Inferior parietal cortex (tissue), 1 donor: ENCODE measurements at regions not wholly inside any gene's neighbourhood (a gene's known extent, or its start where the extent isn't known, plus 50 kb on each side); places are given as distances from the start of the nearest gene placed in this dataset.
"Not testable (repeated sequence)": the region's sequence is repeated elsewhere in the genome, so short reads cannot be mapped to it uniquely, and the experiment has no call there.

Experiments used
- DNase-seq: peaks from one replicate; pipeline ENCODE4 v3.0.0-alpha.2; 2016; ENCODE audit errors: extremely low spot score

DNA sequence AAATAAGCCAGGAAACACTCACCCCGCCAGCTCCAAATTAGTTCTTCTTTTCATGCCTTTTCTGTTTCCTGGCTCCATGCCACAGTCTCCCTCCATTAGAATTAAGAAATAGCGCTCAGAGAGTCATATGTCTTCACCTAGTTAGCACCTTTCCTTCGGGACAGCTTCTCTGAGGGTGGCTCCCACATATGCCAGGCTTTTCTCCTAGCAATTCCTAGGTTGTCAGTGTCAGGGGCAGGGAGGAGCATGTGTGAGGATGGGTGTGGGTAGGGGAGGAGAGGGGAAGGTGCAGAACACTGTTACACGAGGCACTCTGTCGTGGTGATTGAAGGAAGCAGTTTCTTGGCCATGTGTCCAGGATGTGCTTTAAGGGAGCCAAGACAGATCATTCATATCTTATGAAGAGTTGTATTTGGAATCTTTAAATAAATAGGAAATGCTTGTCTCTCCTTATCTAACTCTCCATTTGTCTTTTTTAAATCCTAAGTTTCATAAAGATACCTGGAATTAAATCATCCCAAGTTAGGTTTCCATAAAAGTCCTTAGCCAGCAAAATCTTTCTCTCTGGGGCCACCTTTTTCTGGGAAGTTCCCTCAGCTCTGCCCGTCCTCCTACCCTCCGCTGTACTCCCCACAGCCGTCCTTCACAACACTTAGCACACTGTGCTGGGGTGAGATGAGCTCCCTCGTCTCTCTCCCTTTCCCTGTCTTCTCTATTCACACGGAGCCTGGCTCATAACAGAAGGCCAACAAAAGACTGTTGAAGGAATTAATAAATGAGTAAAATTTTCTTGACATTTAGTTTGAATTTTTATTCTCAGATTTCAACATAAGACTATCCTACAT is 361.0 kb downstream of the CD83 start:
- no peak for DNase-seq

- DNase-seq, result not testable (repeated sequence)
These were observed 364.4 kb downstream of the CD83 start for GRCh38 chr6:14481946-14482345.

DNA sequence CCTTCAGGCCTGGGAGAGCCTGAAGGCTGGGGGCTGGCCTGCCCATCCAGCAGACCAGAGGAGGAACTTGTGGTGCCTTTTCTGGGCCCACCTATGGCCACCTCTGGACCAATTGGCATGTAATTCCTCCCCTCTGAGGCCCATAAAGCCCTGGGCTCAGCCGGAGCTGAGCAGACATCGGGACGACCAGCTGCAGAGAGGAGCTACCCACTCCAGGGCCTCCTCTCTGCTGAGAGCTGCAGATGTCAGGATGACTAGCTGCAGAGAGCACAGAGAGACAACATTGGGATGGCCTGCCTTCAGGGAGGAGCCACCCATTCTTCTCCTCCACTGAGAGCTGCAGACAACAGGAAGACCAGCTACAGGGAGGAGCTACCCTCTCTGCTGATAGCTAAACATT is 370.1 kb downstream of the CD83 start:
- DNase-seq, result no peak

GRCh38 chr6:14488180-14488579 is 370.6 kb downstream of the CD83 start:
- DNase-seq, result no peak

GRCh38 chr6:14489445-14489844 is 371.9 kb downstream of the CD83 start:
- no peak for DNase-seq

DNA sequence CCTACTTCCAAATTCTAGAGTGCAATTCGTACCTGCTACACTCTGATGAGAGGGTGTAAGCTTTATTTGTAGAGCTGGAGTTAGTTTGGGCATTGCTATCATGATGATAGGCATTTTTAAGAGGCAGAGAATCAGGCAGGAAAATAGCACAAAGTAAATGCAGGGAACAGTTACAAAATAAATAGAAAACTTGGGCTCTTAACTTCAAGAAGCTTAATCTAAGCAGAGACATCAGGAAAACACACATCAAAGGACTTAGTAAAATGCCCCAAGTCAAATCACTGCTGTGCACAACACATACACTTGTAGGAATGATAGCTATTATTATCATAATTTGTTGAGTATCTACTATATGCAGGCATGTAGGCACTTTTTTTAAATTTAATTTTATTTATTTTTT is 381.2 kb downstream of the CD83 start:
- no peak for DNase-seq

DNA sequence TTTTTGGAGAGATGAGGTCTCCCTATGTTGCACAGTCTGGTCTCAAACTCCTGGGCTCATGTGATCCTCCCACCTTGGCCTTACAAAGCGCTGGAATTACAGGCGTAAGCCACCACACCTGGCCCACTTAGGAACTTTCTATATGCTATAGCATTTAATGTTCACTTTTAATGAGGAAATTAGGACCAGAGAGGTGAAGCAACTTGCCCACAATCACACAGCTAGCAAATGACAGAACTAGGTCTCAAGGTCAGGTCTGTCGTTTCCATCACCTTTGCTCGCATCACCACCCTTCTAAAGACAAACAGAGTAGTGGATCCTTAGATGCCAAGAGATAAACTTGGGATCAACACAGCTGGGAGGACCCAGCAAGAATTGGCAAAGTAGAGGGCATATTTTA is 381.7 kb downstream of the CD83 start:
- DNase-seq, result no peak

- DNase-seq, result no peak
These were observed 382.3 kb downstream of the CD83 start for GRCh38 chr6:14499841-14500240.

GRCh38 chr6:14500809-14501208 is 383.2 kb downstream of the CD83 start:
- DNase-seq, result no peak

GRCh38 chr6:14501240-14501639 is 383.7 kb downstream of the CD83 start:
- peak; percentile 62 for DNase-seq

DNA sequence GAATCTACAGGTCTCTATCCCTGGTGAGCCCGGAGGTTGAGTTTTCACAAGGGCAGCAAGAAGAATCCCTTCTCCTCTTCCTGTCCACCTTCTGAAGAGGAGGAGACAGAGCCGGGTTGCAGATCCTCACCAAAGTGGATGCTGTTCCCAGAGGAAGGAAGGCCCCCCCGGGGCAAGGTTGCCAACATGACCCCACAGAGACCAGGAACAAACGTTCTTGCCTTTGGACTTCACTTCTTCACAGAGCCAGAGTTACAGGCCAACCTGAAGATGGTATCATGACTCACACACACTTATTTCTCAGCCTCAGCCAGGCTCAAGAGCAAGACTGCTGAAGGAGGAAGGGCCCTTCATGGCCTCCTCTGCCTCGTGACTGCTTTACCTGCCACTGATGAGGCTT is 384.3 kb downstream of the CD83 start:
- DNase-seq, result no peak

DNA sequence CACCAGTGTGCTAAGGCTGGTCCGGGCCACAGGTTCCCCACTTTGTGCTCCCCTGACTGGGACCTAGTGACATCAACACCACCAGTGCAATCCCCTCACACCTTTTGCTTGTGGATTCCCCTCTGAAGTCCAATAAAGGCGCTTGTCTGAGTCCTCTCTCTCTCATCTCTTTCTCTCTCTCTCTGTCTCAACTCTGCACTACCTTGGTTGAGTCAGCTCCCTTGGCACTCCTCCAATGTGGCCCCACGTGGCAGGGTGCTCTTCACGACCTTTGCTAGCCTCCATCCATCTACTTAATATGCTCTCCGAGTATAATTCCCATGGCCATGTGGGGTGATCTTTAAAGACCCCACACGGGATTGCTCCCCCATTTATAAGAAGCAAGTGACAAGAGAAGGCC is 385.0 kb downstream of the CD83 start:
- DNase-seq, result no peak

DNA sequence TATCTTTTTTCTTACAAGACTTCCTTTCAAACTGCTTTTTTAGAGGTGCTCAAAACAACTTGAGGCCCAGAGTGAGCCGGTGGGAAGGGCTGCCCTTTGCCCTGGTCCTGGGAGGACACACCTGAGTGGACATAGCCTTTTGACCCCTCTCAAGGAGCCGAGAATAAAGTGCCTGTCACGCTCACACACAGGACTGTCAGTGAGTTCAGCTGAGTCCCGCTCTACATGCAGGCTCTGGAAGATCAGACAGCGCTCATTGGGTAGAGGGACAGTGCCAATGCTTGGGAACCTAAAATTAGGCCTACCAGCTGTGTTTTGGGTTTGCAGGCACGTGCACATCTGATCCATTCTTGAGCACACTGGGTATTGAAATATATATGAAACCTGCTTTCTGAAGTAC is 387.8 kb downstream of the CD83 start:
- no peak for DNase-seq

DNA sequence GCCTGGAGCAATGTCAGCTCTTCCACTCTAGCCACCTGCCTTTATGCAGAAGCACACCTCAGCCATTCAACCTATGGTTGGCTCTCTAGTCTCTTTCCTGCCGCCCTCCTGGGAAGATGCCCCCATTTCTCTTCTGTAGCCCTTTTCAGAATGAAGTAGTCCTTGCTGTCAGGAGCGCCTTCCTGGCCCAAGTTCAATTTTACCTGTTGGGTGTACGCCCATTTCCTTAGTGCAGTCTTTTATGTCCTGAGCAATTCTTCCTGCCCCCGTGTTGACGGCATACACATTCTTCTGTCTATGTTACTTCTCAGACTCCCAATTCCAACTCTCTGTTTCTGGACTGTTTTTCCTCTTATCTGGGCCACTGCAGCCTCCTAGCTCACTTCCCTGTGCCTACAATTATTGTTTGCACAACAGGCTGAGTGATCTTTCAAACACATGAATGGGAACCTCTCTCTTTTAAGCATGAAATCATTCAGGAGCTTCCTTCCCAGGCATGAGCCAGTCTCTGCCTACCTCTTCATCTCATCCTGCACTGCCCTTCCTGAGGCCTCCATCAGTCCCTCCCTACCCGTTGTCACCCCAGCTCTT is 389.2 kb downstream of the CD83 start:
- DNase-seq, result no peak

- DNase-seq, result no peak
These were observed 391.5 kb downstream of the CD83 start for GRCh38 chr6:14509120-14509519.

GRCh38 chr6:14510038-14510437 is 392.5 kb downstream of the CD83 start:
- DNase-seq, result no peak

DNA sequence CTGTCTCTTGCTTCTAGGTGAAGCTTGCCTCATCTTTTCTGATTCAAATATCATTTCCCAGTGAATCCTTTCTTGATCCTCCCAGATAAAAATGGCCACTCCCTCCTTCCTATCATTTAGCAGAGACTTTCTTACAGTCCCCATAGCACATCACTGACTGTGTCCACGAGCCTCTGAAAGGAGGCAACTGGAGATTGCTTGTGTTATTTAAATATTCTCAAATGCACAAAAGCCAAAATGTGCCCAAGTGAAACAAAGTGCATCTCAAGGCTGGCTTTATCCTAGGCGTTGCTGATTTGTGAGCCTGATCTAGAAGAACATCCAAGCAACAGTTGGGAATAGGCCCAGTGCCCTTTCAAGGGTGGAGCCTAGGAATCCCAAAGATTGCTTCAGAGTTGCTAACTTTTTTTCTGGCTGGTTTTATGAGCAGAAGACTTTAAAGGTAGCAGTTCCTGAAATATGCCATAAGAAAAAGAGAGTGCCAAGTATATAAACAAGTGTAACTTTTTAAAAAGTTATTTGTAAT is 393.6 kb downstream of the CD83 start:
- DNase-seq, result no peak

DNA sequence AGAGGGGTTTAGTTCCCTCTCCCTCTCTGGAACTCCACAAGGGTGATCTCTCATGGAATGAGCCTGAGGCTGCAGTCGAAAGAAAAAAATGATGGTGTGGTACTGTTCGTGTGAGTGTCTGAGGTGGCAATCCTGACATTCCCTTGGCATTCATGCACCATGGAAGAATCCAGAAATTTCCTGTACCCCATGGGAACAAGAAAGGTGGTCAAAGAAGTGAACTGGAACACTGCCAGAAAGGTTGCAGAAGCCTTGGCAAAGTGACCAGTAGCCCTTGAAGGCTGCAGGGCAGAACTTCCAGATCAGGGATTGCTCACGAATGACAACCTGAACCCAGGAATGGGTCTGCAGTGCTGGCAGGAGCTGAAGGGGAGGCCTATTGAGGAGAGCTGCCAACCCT is 394.7 kb downstream of the CD83 start:
- DNase-seq, result no peak

DNA sequence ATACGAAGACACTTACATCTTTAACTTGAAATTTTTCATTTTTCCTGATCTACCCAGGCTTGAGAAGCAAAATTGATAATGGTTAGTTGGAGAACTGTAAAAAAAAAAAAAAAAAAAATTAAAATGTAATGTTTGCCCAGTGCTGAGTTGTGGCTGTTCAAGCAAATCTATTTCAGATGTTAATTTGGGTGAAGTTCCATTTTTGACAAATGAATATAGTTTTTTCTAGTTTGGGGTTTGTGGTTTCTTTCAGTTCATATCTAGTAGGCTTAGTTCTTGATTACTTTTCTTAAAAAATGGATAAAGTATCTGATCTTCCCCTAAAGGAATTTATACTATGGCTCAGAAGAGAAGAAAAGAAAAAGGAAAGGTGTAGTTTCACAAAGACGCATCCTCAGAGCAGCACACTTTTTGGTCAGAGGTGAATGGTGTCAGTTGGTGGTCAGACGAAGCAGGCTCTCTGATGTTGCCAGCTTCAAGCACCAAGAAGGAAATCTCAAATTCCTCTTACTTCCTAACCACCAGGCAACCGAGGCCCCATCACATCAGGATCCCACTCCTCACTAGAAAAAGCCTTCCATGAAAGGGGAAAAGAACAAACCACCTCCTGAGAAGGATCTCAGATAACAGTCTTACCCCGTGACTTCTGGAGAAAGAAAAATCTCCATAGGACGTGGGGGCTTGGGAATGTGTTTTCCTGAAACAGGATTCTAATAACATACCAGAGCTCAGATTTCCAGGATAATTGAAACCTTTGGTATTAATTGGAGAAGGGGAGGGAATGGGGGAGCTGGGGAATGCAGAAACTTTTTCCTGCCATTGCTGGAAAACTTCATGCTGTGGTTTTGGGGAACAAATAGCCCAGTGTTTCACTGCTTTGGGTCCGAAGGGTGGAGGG is 396.2 kb downstream of the CD83 start:
- DNase-seq, result no peak

GRCh38 chr6:14516956-14517355 is 399.4 kb downstream of the CD83 start:
- DNase-seq, result no peak

GRCh38 chr6:14517516-14518105 is 400.0 kb downstream of the CD83 start:
- DNase-seq, result no peak
